SH-SY5Y (cell line): ENCODE measurements at regions not wholly inside any gene's neighbourhood (a gene's known extent, or its start where the extent isn't known, plus 50 kb on each side); places are given as distances from the start of the nearest gene placed in this dataset.

Experiments used
- GATA2 ChIP-seq: IDR thresholded peaks from 2 replicates; pipeline ENCODE4 v1.6.1; 2011; ENCODE audit warnings: mild to moderate bottlenecking, low read depth, low read length
- GATA3 ChIP-seq: IDR thresholded peaks from 2 replicates; pipeline ENCODE4 v1.6.1; 2011; ENCODE audit warnings: low read depth, mild to moderate bottlenecking, low read length, moderate library complexity

DNA sequence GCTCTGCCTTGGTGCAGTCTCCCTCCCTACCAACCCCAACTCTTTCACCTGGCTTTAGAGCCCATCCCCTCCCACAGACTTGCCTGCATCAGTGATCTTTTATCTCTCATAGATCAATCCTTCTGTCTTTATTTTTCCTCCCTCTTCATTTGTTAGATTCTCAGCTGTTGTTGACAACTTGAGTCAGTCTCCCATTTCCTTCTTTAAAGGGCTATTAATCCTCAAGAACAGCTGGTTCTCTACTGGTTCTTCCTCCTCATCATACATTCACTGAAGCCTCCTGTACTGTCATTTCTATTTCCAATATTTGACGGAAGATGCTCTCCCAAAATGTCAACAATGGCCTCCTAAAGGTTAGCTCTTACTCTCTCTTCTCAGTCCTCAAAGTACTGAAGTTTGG is 408.2 kb downstream of the TBC1D4 start:
- TF ChIP-seq GATA3 (no peak), GATA2 (no peak)
